HG03558 (cell line): ENCODE measurements at regions not wholly inside any gene's neighbourhood (a gene's known extent, or its start where the extent isn't known, plus 50 kb on each side); places are given as distances from the start of the nearest gene placed in this dataset.
A peak's percentile ranks its signal among the peaks of the same experiment; 100 is the strongest.
"Not testable (repeated sequence)": the region's sequence is repeated elsewhere in the genome, so short reads cannot be mapped to it uniquely, and the experiment has no call there.

ENCODE experiments used
- ATAC-seq: cut with Tn5 transposase; IDR thresholded peaks from one replicate; pipeline ENCODE4 v1.9.1; 2021; ENCODE audit warnings: moderate number of reproducible peaks; ENCODE audit not compliant: unreplicated experiment; ENCODE audit errors: extremely low read depth

DNA sequence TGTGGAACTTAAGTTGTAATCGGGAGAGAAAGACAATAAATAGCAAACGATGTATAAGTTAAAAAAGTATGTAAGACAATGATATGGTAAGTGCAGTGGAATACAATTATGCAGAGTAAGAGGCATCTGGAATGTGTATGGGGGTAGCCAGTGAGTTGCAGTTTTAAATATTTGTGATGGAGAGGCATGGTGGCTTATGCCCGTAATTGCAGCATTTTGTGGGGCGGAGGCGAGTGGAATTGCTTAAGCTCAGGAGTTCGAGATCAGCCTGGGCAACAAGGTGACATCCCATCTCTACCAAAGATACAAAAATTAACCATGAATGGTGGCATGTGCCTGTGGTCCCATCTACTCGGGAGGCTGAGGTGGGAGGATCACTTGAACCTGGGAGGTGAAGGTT lies 52.5 kb upstream of the WDFY3 start:
- no peak for ATAC-seq

DNA sequence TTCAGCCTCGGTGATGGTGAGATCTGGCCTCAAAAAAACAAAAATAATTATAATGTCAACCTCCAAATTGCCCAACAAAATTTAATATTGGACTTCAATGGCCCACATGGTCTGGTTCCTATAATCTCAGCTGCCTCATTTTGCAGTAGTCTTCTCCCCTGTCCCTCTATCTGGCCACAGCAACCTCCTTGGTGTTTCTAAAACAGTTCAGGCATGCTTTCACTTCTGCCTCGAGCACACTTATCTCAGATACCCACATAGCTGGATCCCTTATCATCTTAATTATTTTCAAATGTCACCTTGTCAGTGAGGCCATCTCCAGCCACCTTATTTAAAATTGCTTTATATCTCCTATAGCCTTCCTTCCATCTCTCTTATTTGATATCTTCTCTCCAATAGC lies 52.9 kb upstream of the WDFY3 start:
- ATAC-seq = no peak

DNA sequence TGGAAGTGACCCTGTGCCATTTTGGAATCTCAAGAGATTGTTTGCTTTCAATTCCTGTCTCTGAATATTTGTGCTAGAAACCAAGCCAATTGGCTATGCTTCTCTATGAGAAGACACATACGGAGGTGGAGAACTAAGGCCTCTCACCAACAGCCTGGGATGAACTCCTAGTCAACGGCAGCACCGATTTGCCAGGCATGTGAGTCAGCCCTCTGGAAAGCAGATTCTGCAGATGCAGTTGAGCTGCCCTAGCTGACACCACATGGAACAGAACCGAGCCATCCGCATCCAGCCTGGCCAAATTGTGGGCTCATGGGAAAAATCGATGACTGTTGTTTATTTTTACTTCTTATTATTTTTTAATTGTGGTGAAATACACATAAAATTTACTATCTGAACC lies 58.2 kb upstream of the WDFY3 start:
- ATAC-seq = no peak

GRCh38 chr4:85028910-85029309 lies 62.4 kb upstream of the WDFY3 start:
- ATAC-seq = no peak

GRCh38 chr4:85029453-85029852 lies 63.0 kb upstream of the WDFY3 start:
- no peak for ATAC-seq

DNA sequence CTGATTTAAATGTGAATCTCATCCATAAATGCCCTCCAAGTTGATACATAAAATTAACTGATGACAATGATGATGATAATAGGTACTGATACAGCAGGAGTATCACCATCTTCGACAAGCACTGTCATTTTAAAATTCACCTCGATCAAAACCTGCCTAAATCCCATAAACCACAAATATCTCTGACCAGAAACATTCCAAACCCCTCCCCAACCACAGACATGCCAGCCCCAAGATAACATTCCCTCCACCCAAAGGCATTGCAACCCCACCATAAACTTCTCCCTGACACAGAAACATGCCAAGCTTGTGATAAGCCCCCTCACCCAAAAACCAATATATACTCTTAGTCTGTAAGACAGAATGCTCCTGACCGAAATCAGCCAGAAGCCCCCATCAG lies 63.7 kb upstream of the WDFY3 start:
- ATAC-seq = no peak

- not testable (repeated sequence) for ATAC-seq
Measured at GRCh38 chr4:85033838-85034237, 67.3 kb upstream of the WDFY3 start.

GRCh38 chr4:85039526-85039925 lies 73.0 kb upstream of the WDFY3 start:
- ATAC-seq = no peak

DNA sequence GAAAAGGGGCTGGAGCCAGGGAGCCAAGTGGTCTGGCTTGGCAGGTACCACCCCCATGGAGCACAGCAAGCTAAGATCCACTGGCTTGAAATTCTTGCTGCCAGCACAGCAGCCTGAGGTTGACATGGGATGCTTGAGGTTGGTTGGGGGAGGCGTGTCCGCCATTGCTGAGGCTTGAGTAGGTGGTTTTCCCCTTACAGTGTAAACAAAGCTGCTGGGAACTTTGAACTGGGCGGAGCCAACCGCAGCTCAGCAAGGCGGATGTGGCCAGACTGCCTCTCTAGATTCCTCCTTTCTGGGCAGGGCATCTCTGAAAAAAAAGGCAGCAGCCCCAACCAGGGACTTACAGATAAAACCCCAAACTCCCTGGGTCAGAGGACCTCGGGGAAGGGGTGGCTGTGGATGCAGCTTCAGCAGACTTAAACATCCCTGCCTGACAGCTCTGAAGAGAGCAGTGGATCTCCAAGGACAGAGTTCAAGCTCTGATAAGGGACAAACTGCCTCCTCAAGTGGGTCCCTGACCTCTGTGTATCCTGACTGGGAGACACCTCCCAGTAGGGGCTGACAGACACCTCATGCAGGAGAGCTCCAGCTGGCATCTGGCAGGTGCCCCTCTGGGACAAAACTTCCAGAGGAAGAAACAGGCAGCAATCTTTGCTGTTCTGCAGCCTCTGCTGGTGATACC lies 77.5 kb upstream of the WDFY3 start:
- ATAC-seq = not testable (repeated sequence)

DNA sequence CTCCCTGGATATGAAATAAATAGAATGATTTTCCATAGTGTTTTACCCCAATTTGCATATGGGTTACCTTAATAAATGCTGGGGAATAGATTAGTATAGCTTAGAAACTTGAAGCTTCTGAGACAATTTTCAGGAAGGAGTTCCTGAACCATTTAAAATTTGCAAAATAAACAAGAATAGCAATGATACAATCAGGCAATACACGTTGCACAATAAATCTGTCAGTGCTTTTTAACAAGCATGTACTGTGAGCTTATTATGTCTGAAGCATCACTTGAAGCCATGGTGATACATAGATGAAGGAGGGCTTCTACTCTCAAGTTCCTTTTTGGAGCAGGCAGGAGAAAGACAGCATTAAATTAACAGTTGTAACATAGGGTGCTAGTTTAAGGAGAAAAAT lies 84.2 kb upstream of the WDFY3 start:
- ATAC-seq = no peak

GRCh38 chr4:85051526-85051925 lies 85.0 kb upstream of the WDFY3 start:
- ATAC-seq = no peak

DNA sequence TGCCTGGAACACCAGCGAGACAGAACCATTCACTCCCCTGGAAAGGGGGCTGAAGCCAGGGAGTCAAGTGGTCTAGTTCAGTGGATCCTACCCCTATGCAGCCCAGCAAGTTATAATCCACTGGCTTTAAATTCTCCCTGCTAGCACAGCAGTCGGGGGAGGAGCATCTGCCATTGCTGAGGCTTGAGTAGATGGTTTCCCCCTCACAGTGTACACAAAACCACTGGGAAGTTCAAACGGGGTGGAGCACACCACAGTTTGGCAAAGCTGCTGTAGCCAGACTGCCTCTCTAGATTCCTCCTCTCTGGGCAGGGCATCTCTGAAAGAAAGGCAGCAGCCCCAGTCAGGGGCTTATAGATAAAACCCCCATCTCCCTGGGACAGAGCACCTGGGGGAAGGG lies 88.4 kb upstream of the WDFY3 start:
- not testable (repeated sequence) for ATAC-seq

DNA sequence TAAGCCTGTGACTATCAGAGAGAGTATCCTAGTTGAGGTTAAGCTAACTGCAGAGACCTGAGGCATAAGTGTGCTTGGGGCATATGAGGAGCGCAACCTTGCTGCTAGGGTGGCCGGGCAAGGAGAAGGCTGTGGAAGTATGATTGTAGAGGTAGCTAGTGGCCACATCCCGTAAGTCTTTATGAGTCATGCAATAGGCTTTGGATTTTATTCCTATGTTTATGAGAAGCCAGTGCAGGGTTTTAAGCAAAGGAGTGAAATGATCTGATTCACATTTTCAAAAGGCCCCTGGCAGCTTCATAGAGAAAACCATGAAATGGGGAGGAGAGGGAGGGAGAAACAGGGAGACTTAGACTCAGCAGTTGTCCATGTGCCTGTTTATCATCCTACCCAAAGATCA lies 92.1 kb upstream of the WDFY3 start:
- ATAC-seq = no peak

GRCh38 chr4:85061974-85062373 lies 95.5 kb upstream of the WDFY3 start:
- ATAC-seq = no peak

- no peak for ATAC-seq
Measured at GRCh38 chr4:85062466-85062865, 96.0 kb upstream of the WDFY3 start.

DNA sequence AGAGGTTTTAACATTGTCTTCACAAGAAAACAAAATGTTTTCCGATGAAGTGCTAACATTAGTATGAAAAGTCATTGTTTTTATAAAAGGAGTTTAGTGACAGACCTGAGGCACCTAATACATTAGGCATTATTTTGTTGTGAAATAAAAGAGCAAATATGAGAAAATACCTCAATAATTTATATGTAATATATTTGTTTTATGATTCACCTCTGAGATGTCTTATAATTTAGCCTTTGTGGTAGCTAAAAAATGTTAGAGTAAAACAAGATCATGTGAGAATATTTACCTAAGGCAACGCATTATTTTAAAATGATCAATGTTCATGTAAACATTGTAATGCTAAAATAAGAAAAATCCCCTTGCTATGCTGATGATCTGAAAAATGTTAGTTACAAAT lies 100.9 kb upstream of the WDFY3 start:
- ATAC-seq = no peak

DNA sequence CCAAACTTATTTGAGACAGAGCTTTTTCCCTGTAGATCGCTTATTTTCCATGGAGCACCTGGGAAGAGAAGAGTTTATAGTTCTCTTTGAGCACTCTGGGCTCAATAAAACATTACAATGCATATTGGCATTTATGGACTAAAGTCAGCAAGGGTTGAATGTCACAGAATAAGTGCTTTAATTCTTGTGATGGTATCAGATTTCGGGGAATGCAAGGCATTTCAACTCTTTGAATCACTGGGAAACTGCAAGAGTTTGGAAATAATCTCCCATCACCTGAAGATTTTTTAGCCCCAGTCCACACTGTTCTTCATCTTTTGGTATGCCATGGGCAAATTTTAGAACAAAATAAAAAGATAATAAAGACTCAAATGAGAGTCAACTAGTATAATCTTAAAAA lies 111.5 kb upstream of the WDFY3 start:
- no peak for ATAC-seq

GRCh38 chr4:85081196-85081595 lies 114.7 kb upstream of the WDFY3 start:
- ATAC-seq = no peak

DNA sequence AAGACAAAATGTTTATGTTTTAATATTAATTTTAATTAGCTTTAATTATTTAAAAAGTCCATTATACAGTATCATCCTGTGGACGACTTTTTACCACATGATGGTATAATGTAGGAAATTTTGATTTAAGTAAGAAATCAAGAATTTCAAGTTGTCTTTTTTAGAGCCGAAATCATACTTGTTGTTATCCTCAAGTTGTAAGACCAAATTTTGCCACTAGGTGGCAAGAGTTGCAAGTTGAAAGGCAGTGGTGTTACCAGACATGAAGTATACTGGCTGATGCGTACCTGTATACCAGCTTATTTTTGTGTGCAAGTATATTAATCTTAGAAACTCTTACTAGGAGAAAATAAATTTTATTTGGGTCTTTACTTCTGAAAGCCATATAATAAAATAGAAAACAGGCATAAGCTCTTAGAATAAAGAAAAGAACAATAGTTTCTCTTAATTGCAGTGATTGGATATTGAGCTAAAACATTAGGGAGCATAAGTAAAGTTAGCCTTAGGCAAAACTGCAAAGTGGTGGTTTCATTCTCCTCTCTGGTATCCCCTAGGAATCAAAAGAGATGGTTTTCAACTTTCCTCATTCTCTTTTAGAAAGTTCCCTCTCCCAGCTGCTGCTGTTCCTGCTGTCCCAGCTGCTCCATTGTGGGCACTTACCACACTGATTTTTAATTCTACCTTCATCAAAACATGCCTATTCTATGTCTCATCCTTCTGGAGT lies 118.0 kb upstream of the WDFY3 start:
- ATAC-seq = peak; percentile 81

GRCh38 chr4:85086721-85087120 lies 120.2 kb upstream of the WDFY3 start:
- no peak for ATAC-seq

DNA sequence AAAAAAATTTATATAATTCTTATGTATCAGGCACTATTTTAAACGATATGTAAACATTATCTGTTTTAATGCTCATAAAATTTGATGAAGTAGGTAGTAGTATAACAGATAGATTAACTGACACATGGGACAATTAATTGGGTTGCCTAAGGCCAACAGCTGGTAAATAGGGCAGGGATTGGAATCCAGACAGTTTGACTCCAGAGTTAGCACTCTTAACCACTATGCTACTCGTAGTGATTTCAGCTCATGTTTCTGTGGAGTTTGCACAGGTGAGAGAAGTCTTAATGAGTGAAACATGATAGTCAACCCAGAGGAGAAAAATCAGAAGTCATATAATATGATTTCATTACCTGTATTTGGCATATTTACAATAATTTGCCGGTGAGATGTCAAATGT lies 126.0 kb upstream of the WDFY3 start:
- no peak for ATAC-seq

DNA sequence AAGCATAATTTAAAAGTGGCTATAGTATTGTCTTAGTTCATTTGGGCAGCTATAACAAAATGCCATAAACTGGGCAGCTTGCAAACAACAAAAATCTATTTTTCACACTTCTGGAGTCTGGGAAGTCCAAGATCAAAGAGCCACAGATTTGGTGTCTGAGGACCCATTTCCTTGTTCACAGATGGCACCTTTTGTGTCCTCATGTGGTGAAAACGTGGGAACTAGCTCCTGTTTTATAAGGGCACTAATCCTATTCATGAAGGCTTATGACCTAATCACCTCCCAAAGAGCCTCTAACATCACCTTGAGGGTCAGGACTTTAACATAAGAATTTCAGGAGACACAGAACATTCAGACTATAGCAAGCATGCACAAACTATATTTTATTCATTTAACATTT lies 126.5 kb upstream of the WDFY3 start:
- no peak for ATAC-seq
